Neural progenitor cell (in vitro differentiated cells): ENCODE measurements at regions not wholly inside any gene's neighbourhood (a gene's known extent, or its start where the extent isn't known, plus 50 kb on each side); places are given as distances from the start of the nearest gene placed in this dataset.

Experiments used
- DNase-seq: peaks from one replicate; pipeline ENCODE4 v3.0.0-alpha.2; 2016; ENCODE audit warnings: low spot score
- H2AFZ ChIP-seq: fragments of 200-600 bp; sonication (generic); replicated peaks from 2 replicates; pipeline ENCODE4 v1.6.1; 2016; ENCODE audit warnings: antibody characterized with exemption
- H3F3A ChIP-seq: fragments of 200-600 bp; sonication (generic); 2 replicates; pipeline ENCODE4 v1.6.1; 2016; ENCODE audit warnings: antibody characterized with exemption, low read depth
- H3K27ac ChIP-seq: fragments of 200-600 bp; sonication (generic); 2 replicates; pipeline ENCODE4 v1.5.1; 2016; ENCODE audit warnings: mild to moderate bottlenecking
- H3K27me3 ChIP-seq: fragments of 200-600 bp; sonication (generic); 2 replicates; pipeline ENCODE4 v1.6.1; 2016; ENCODE audit warnings: mild to moderate bottlenecking, moderate library complexity
- H3K36me3 ChIP-seq: fragments of 200-600 bp; sonication (generic); 2 replicates; pipeline ENCODE4 v1.5.1; 2016
- H3K4me1 ChIP-seq: fragments of 200-600 bp; sonication (generic); 2 replicates; pipeline ENCODE4 v1.6.1; 2016; ENCODE audit warnings: mixed run types
- H3K4me2 ChIP-seq: fragments of 200-600 bp; sonication (generic); 2 replicates; pipeline ENCODE4 v1.6.1; 2016
- H3K4me3 ChIP-seq: fragments of 200-600 bp; sonication (generic); 2 replicates; pipeline ENCODE4 v1.5.1; 2016
- H3K79me2 ChIP-seq: fragments of 200-600 bp; sonication (generic); 2 replicates; pipeline ENCODE4 v1.6.1; 2016; ENCODE audit warnings: low read depth
- H3K9ac ChIP-seq: fragments of 200-600 bp; sonication (generic); 2 replicates; pipeline ENCODE4 v1.6.1; 2016
- H3K9me3 ChIP-seq: fragments of 200-600 bp; sonication (generic); 2 replicates; pipeline ENCODE4 v1.5.1; 2016; ENCODE audit warnings: low read depth
- H4K20me1 ChIP-seq: fragments of 200-600 bp; sonication (generic); 2 replicates; pipeline ENCODE4 v1.6.1; 2016; ENCODE audit warnings: low read depth
- H3K27ac Mint-ChIP-seq: 3 replicates; pipeline ENCODE4 v1.8.0; 2021; ENCODE audit warnings: mixed read lengths
- H3K27me3 Mint-ChIP-seq: 2 replicates; pipeline ENCODE4 v1.8.0; 2022; ENCODE audit warnings: low read depth, mild to moderate bottlenecking, inconsistent platforms, moderate library complexity, mixed read lengths; ENCODE audit not compliant: insufficient read depth
- H3K36me3 Mint-ChIP-seq: 3 replicates; pipeline ENCODE4 v1.8.0; 2021; ENCODE audit warnings: mixed read lengths
- H3K4me1 Mint-ChIP-seq: 3 replicates; pipeline ENCODE4 v1.8.0; 2021; ENCODE audit warnings: mixed read lengths
- H3K4me3 Mint-ChIP-seq: 3 replicates; pipeline ENCODE4 v1.8.0; 2021; ENCODE audit warnings: mild to moderate bottlenecking, moderate library complexity, mixed read lengths
- H3K9me3 Mint-ChIP-seq: 3 replicates; pipeline ENCODE4 v1.8.0; 2020; ENCODE audit warnings: mixed read lengths
- CTCF ChIP-seq: fragments of 200-600 bp; sonication (generic); IDR thresholded peaks from 2 replicates; pipeline ENCODE4 v1.5.1; 2017; ENCODE audit warnings: antibody characterized with exemption, mild to moderate bottlenecking
- EZH2 ChIP-seq: fragments of 200-600 bp; sonication (generic); IDR thresholded peaks from 2 replicates; pipeline ENCODE4 v1.6.1; 2017; ENCODE audit warnings: antibody characterized with exemption, mild to moderate bottlenecking, moderate library complexity
- EZH2phosphoT487 ChIP-seq: fragments of 200-600 bp; sonication (generic); IDR thresholded peaks from 2 replicates; pipeline ENCODE4 v1.6.1; 2017; ENCODE audit warnings: antibody characterized with exemption

- H3K36me3 ChIP-seq: no peaks in the 10 kb centered on the region
- H3K79me2 ChIP-seq: no peaks in the 10 kb centered on the region
- no peaks in the 10 kb centered on the region for H3K27me3 Mint-ChIP-seq
- H3K27ac Mint-ChIP-seq: no peak overlapping the region
- TF ChIP-seq CTCF (no peak), EZH2 (no peak), EZH2phosphoT487 (no peak)
- peaks cover 10% of the 10 kb centered on the region for H3K4me1 ChIP-seq
- no peak overlapping the region for H2AFZ ChIP-seq
- H3K9ac ChIP-seq: no peak overlapping the region
- H3F3A ChIP-seq: no peaks in the 10 kb centered on the region
- no peaks in the 10 kb centered on the region for H3K9me3 Mint-ChIP-seq
- no peaks in the 10 kb centered on the region for H3K27me3 ChIP-seq
- no peak overlapping the region for H3K4me3 ChIP-seq
- no peak for DNase-seq
- no peak overlapping the region for H3K4me2 ChIP-seq
- no peaks in the 10 kb centered on the region for H3K36me3 Mint-ChIP-seq
- H3K4me3 Mint-ChIP-seq: no peak overlapping the region
- peaks cover 33% of the 10 kb centered on the region for H3K4me1 Mint-ChIP-seq
- H3K9me3 ChIP-seq: no peaks in the 10 kb centered on the region
- no peak overlapping the region for H3K27ac ChIP-seq
- no peaks in the 10 kb centered on the region for H4K20me1 ChIP-seq
Measured at GRCh38 chr6:33875696-33876095, 71.9 kb upstream of the MLN start.

GRCh38 chr6:33875141-33875581, 71.4 kb upstream of the MLN start:
- Histone ChIP-seq H4K20me1 (no peaks in the 10 kb centered on the region), H3K36me3 (no peaks in the 10 kb centered on the region), H3K4me1 (peaks cover 8% of the 10 kb centered on the region), H3K27ac (no peak overlapping the region), H3K79me2 (no peaks in the 10 kb centered on the region), H3F3A (peaks cover 1% of the 10 kb centered on the region), H3K9me3 (no peaks in the 10 kb centered on the region), H3K4me2 (no peak overlapping the region), H2AFZ (no peak overlapping the region), H3K9ac (no peak overlapping the region), H3K4me3 (no peak overlapping the region), H3K27me3 (no peaks in the 10 kb centered on the region)
- H3K4me1 Mint-ChIP-seq: peaks cover 27% of the 10 kb centered on the region
- H3K27me3 Mint-ChIP-seq: no peaks in the 10 kb centered on the region
- no peak for DNase-seq
- no peaks in the 10 kb centered on the region for H3K9me3 Mint-ChIP-seq
- no peaks in the 10 kb centered on the region for H3K36me3 Mint-ChIP-seq
- TF ChIP-seq EZH2: no peak
- no peak for TF ChIP-seq CTCF
- no peak for TF ChIP-seq EZH2phosphoT487
- peak overlapping the region; percentile 78 for H3K27ac Mint-ChIP-seq
- no peak overlapping the region for H3K4me3 Mint-ChIP-seq

- TF ChIP-seq EZH2phosphoT487 (no peak), CTCF (no peak), EZH2 (no peak)
- H2AFZ ChIP-seq: no peak overlapping the region
- H3K9ac ChIP-seq: no peak overlapping the region
- H3K9me3 Mint-ChIP-seq: no peaks in the 10 kb centered on the region
- no peaks in the 10 kb centered on the region for H3K27me3 Mint-ChIP-seq
- no peaks in the 10 kb centered on the region for H4K20me1 ChIP-seq
- H3K36me3 Mint-ChIP-seq: no peaks in the 10 kb centered on the region
- no peak overlapping the region for H3K4me3 ChIP-seq
- H3K9me3 ChIP-seq: no peaks in the 10 kb centered on the region
- no peak for DNase-seq
- no peaks in the 10 kb centered on the region for H3K79me2 ChIP-seq
- no peak overlapping the region for H3K27ac Mint-ChIP-seq
- no peak overlapping the region for H3K4me2 ChIP-seq
- peaks cover 12% of the 10 kb centered on the region for H3K4me1 ChIP-seq
- H3F3A ChIP-seq: peaks cover 10% of the 10 kb centered on the region
- no peak overlapping the region for H3K4me3 Mint-ChIP-seq
- H3K27me3 ChIP-seq: no peaks in the 10 kb centered on the region
- no peak overlapping the region for H3K27ac ChIP-seq
- H3K36me3 ChIP-seq: no peaks in the 10 kb centered on the region
- H3K4me1 Mint-ChIP-seq: peaks cover 31% of the 10 kb centered on the region
Measured at GRCh38 chr6:33874136-33874760, 70.4 kb upstream of the MLN start.
